ENCODE measurements at regions not wholly inside any gene's neighbourhood (a gene's known extent, or its start where the extent isn't known, plus 50 kb on each side); places are given as distances from the start of the nearest gene placed in this dataset.
"Not testable (repeated sequence)": the region's sequence is repeated elsewhere in the genome, so short reads cannot be mapped to it uniquely, and the experiment has no call there.

DNA sequence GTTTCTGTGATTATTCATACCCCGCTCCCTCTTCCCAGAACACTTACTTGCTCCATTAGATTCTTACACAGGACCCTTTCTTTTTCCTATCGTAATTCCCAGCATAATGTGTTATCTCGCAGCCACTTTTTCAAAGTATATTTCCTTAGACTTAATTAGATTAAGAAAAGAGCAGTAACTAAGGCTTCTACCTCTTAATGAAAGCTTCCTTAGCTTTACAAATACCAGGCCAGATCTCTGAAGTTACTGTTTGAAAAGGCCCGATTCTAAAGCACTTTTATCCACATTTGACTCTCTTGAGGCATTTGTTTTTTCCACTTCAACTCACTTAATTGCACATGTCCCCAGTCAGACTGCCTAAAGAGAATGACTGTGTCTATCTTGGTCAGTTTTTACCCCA is 1264.3 kb upstream of the ADGRL2 start:
- Histone ChIP-seq H3K4me3 (ENCODE audit: low read length) (no peak overlapping the region), H3K36me3 (ENCODE audit: control insufficient read depth, insufficient read depth, low read length, severe bottlenecking) (no peaks in the 10 kb centered on the region), H3K4me1 (ENCODE audit: control insufficient read depth, insufficient read depth, low read length) (peaks cover 6% of the 10 kb centered on the region), H3K9ac (ENCODE audit: low read length) (no peak overlapping the region), H3K9me3 (ENCODE audit: control insufficient read depth, low read length) (no peaks in the 10 kb centered on the region), H3K27me3 (replicated peaks; ENCODE audit: control insufficient read depth, insufficient read depth, low read length) (no peaks in the 10 kb centered on the region)
- no peak for DNase-seq (ENCODE audit: low read depth)

- Histone ChIP-seq H3K9me3 (ENCODE audit: control insufficient read depth, low read length) (no peaks in the 10 kb centered on the region), H3K36me3 (ENCODE audit: control insufficient read depth, insufficient read depth, low read length, severe bottlenecking) (no peaks in the 10 kb centered on the region), H3K9ac (ENCODE audit: low read length) (no peak overlapping the region), H3K4me1 (ENCODE audit: control insufficient read depth, insufficient read depth, low read length) (peaks cover 6% of the 10 kb centered on the region), H3K27me3 (replicated peaks; ENCODE audit: control insufficient read depth, insufficient read depth, low read length) (no peaks in the 10 kb centered on the region), H3K4me3 (ENCODE audit: low read length) (no peak overlapping the region)
- no peak for DNase-seq (ENCODE audit: low read depth)
These were observed 1265.3 kb upstream of the ADGRL2 start for GRCh38 chr1:80535466-80535865.

DNA sequence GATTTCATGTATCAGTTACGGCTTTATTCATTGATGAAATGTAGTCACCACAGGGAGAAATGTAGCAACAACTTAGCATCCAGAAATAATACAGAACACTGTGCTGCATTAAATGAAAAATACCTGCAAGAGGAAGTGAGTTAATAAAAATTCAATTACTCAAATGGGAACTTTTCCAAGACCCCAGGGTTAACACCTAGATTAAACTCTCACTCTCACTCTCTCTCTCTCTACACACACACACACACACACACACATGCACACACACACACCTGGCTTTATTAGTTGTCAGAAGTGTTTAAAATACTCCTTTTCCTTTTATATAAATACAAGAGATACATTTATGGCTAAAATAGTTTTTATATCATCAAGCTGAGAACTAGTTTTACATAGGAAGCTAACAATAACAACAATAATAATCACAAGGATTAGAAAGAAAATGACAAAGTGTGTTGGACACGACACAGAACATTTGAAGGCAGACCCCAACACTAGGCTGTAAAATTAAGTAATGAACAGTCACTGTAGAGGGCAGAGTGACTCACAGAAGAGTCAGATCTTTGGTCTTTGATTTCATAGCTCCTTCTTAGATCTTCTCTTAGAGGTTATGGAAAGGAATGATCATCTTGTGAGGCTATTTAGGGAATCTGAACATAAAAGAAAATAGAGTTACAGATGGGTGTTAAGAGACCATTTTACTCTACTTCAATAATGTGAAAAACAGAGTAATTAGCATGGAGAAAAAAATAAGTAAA is 1266.0 kb upstream of the ADGRL2 start:
- Histone ChIP-seq H3K27me3 (replicated peaks; ENCODE audit: control insufficient read depth, insufficient read depth, low read length) (no peaks in the 10 kb centered on the region), H3K36me3 (ENCODE audit: control insufficient read depth, insufficient read depth, low read length, severe bottlenecking) (no peaks in the 10 kb centered on the region), H3K4me3 (ENCODE audit: low read length) (no peak overlapping the region), H3K9ac (ENCODE audit: low read length) (no peak overlapping the region), H3K9me3 (ENCODE audit: control insufficient read depth, low read length) (no peaks in the 10 kb centered on the region), H3K4me1 (ENCODE audit: control insufficient read depth, insufficient read depth, low read length) (no peaks in the 10 kb centered on the region)
- DNase-seq (ENCODE audit: low read depth), result peak; percentile 13

DNA sequence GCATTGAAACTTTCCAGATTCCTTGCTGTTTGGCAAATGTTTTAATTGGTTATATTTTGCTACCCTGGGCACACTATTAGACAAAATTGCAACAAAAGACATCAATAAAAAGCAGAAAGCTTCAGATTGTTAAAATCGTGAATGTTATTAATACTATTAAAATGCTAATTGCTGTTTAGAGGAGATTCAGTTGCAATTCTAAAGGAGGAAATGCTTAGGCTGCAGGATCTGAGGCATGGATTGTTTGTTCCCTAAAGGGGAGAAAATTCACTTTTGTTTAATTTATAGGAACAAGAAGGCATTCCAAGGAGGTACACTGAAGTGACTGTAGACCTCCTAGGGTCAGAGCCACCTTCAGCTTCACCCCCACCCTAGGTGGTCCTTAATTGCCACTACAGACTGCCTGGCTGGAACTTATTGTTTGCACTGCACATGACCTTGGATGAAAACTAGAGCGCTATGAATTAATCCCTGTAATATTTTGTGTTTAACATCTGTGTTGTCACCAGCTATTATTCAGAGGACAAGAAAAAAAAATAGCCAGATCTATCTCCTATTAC is 1266.9 kb upstream of the ADGRL2 start:
- Histone ChIP-seq H3K36me3 (ENCODE audit: control insufficient read depth, insufficient read depth, low read length, severe bottlenecking) (no peaks in the 10 kb centered on the region), H3K9ac (ENCODE audit: low read length) (no peak overlapping the region), H3K4me1 (ENCODE audit: control insufficient read depth, insufficient read depth, low read length) (no peaks in the 10 kb centered on the region), H3K9me3 (ENCODE audit: control insufficient read depth, low read length) (no peaks in the 10 kb centered on the region), H3K4me3 (ENCODE audit: low read length) (no peak overlapping the region), H3K27me3 (replicated peaks; ENCODE audit: control insufficient read depth, insufficient read depth, low read length) (no peaks in the 10 kb centered on the region)
- DNase-seq (ENCODE audit: low read depth), result no peak

DNA sequence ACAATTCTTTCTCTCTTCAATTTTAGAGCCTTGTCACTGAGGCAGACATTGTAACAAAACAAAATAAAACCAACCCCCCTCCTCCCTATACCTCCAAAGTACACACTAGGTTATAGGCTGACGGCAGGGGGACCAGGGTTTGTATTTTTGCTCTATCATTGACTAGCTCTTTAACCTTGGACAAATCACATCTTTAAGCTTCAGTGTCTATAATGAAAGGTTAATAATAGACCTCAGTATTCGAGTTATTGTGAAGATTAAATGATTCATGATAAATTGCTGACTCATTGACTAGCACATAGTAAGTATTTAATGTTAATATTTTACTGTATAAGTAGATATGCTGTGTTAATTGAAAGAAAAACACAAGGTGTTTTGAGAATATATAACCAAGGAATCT is 1267.6 kb upstream of the ADGRL2 start:
- H3K9ac ChIP-seq (ENCODE audit: low read length), result no peak overlapping the region
- H3K27me3 ChIP-seq (replicated peaks; ENCODE audit: control insufficient read depth, insufficient read depth, low read length), result no peaks in the 10 kb centered on the region
- no peaks in the 10 kb centered on the region for H3K4me1 ChIP-seq (ENCODE audit: control insufficient read depth, insufficient read depth, low read length)
- H3K36me3 ChIP-seq (ENCODE audit: control insufficient read depth, insufficient read depth, low read length, severe bottlenecking), result no peaks in the 10 kb centered on the region
- H3K9me3 ChIP-seq (ENCODE audit: control insufficient read depth, low read length), result no peaks in the 10 kb centered on the region
- no peak for DNase-seq (ENCODE audit: low read depth)
- H3K4me3 ChIP-seq (ENCODE audit: low read length), result no peak overlapping the region

GRCh38 chr1:80531182-80531581 is 1269.6 kb upstream of the ADGRL2 start:
- H3K4me1 ChIP-seq (ENCODE audit: control insufficient read depth, insufficient read depth, low read length), result no peaks in the 10 kb centered on the region
- no peak overlapping the region for H3K4me3 ChIP-seq (ENCODE audit: low read length)
- no peaks in the 10 kb centered on the region for H3K9me3 ChIP-seq (ENCODE audit: control insufficient read depth, low read length)
- no peaks in the 10 kb centered on the region for H3K27me3 ChIP-seq (replicated peaks; ENCODE audit: control insufficient read depth, insufficient read depth, low read length)
- no peak for DNase-seq (ENCODE audit: low read depth)
- no peaks in the 10 kb centered on the region for H3K36me3 ChIP-seq (ENCODE audit: control insufficient read depth, insufficient read depth, low read length, severe bottlenecking)
- no peak overlapping the region for H3K9ac ChIP-seq (ENCODE audit: low read length)

- DNase-seq (ENCODE audit: low read depth), result no peak
- no peaks in the 10 kb centered on the region for H3K27me3 ChIP-seq (replicated peaks; ENCODE audit: control insufficient read depth, insufficient read depth, low read length)
- no peaks in the 10 kb centered on the region for H3K9me3 ChIP-seq (ENCODE audit: control insufficient read depth, low read length)
- no peak overlapping the region for H3K4me3 ChIP-seq (ENCODE audit: low read length)
- no peaks in the 10 kb centered on the region for H3K36me3 ChIP-seq (ENCODE audit: control insufficient read depth, insufficient read depth, low read length, severe bottlenecking)
- no peak overlapping the region for H3K9ac ChIP-seq (ENCODE audit: low read length)
- H3K4me1 ChIP-seq (ENCODE audit: control insufficient read depth, insufficient read depth, low read length), result no peaks in the 10 kb centered on the region
These were observed 1271.2 kb upstream of the ADGRL2 start for GRCh38 chr1:80529546-80529945.

DNA sequence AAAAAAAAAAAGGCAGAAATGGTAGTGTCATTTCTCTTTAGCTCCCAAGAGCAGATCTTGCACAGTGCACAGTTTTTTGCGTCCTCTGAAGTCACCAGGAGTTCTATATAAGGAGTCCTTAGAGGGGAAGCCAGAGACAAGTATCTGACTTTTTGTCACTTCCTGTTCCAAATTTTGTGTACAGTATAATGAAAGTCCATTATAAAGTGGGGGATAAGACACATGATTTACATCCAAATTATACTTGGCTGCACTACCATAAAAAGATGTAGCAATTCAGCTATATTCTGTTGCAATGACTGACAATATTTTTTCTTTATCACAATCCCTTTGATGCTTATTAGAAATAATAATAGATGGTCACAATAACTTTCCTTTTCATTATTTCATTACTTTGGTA is 1276.9 kb upstream of the ADGRL2 start:
- no peaks in the 10 kb centered on the region for H3K4me1 ChIP-seq (ENCODE audit: control insufficient read depth, insufficient read depth, low read length)
- no peak overlapping the region for H3K9ac ChIP-seq (ENCODE audit: low read length)
- no peaks in the 10 kb centered on the region for H3K27me3 ChIP-seq (replicated peaks; ENCODE audit: control insufficient read depth, insufficient read depth, low read length)
- DNase-seq (ENCODE audit: low read depth), result no peak
- H3K9me3 ChIP-seq (ENCODE audit: control insufficient read depth, low read length), result no peaks in the 10 kb centered on the region
- no peak overlapping the region for H3K4me3 ChIP-seq (ENCODE audit: low read length)
- no peaks in the 10 kb centered on the region for H3K36me3 ChIP-seq (ENCODE audit: control insufficient read depth, insufficient read depth, low read length, severe bottlenecking)

DNA sequence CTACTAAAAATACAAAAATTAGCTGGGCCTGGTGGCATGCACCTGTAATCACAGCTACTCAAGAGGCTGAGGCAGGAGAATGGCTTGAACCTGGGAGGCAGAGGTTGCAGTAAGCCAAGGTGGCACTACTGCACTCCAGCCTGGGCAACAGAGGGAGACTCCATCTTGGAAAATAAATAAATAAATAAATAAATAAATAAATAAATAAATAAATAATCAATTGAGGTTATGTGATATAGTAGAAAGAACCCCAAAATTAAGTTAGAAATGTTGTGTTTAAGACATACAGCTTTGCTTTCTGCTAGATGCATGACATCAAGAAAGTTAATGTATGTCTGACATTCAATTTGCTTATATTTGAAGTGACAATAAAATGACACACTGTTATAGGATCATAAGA is 1277.7 kb upstream of the ADGRL2 start:
- H3K27me3 ChIP-seq (replicated peaks; ENCODE audit: control insufficient read depth, insufficient read depth, low read length); H3K4me3 ChIP-seq (ENCODE audit: low read length): not testable (repeated sequence)

GRCh38 chr1:80520949-80521348 is 1279.8 kb upstream of the ADGRL2 start:
- DNase-seq (ENCODE audit: low read depth), result no peak
- H3K9me3 ChIP-seq (ENCODE audit: control insufficient read depth, low read length), result no peaks in the 10 kb centered on the region
- H3K4me1 ChIP-seq (ENCODE audit: control insufficient read depth, insufficient read depth, low read length), result no peaks in the 10 kb centered on the region
- H3K27me3 ChIP-seq (replicated peaks; ENCODE audit: control insufficient read depth, insufficient read depth, low read length), result no peaks in the 10 kb centered on the region
- H3K4me3 ChIP-seq (ENCODE audit: low read length), result no peak overlapping the region
- H3K36me3 ChIP-seq (ENCODE audit: control insufficient read depth, insufficient read depth, low read length, severe bottlenecking), result no peaks in the 10 kb centered on the region
- no peak overlapping the region for H3K9ac ChIP-seq (ENCODE audit: low read length)

More for the DNA sequence above, 1277.7 kb upstream of the ADGRL2 start:
- not testable (repeated sequence) for H3K36me3 ChIP-seq (ENCODE audit: control insufficient read depth, insufficient read depth, low read length, severe bottlenecking); DNase-seq (ENCODE audit: low read depth); H3K9me3 ChIP-seq (ENCODE audit: control insufficient read depth, low read length); H3K9ac ChIP-seq (ENCODE audit: low read length); H3K4me1 ChIP-seq (ENCODE audit: control insufficient read depth, insufficient read depth, low read length)

DNA sequence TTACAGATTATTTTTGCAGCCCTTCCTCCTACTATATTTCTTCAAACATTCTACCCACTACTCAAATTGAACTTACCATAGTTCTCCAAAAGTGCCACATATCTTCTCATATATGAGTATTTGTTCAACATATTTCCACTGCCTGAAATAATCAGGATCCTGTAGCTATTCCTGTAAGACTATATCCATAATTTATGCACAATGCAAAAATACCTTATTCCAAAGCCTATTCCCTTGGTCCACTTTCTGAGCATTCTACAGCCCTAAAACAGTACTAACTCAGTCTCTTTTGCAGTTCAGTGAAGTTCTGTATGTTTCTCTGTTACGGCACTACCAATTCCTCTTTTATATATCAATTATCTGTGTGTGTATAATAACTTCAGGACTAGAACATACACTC is 1283.7 kb upstream of the ADGRL2 start:
- no peak overlapping the region for H3K9ac ChIP-seq (ENCODE audit: low read length)
- H3K4me1 ChIP-seq (ENCODE audit: control insufficient read depth, insufficient read depth, low read length), result no peaks in the 10 kb centered on the region
- H3K9me3 ChIP-seq (ENCODE audit: control insufficient read depth, low read length), result no peaks in the 10 kb centered on the region
- H3K4me3 ChIP-seq (ENCODE audit: low read length), result no peak overlapping the region
- H3K27me3 ChIP-seq (replicated peaks; ENCODE audit: control insufficient read depth, insufficient read depth, low read length), result no peaks in the 10 kb centered on the region
- DNase-seq (ENCODE audit: low read depth), result no peak
- no peaks in the 10 kb centered on the region for H3K36me3 ChIP-seq (ENCODE audit: control insufficient read depth, insufficient read depth, low read length, severe bottlenecking)

Measured in adipocyte (in vitro differentiated cells).